ENCODE measurements at regions not wholly inside any gene's neighbourhood (a gene's known extent, or its start where the extent isn't known, plus 50 kb on each side); places are given as distances from the start of the nearest gene placed in this dataset.

GRCh38 chrX:73963682-73964081 lies 111.2 kb upstream of the XIST start (continued):
- TF ChIP-seq ZNF274 (IDR thresholded peaks at IDR 0.05; ENCODE audit: low read depth, low read length) (no peak), POLR2AphosphoS5 (IDR thresholded peaks at IDR 0.05; ENCODE audit: low read depth, low read length) (no peak), SRF (IDR thresholded peaks at IDR 0.05; ENCODE audit: low read depth) (no peak)

- Histone ChIP-seq H3K4me2 (ENCODE audit: low read length) (no peak overlapping the region), H2AFZ (ENCODE audit: low read depth, low read length, poor library complexity, severe bottlenecking) (no peak overlapping the region), H3K9me2 (ENCODE audit: insufficient read depth) (no peaks in the 10 kb centered on the region), H3K4me3 (replicated peaks in 1 of 2; ENCODE audit: low read depth in 1 of 2, low read length in 2 of 2) (no peak overlapping the region), H3K27ac (ENCODE audit: low read depth, low read length) (no peak overlapping the region), H3K9ac (ENCODE audit: low read length) (no peak overlapping the region), H3K4me1 (ENCODE audit: control insufficient read depth in 1 of 2, insufficient read depth in 2 of 2, low read length in 2 of 2) (no peaks in the 10 kb centered on the region), H4K20me1 (ENCODE audit: insufficient read depth) (no peaks in the 10 kb centered on the region), H3K36me3 (ENCODE audit: control insufficient read depth in 1 of 2, insufficient read depth in 2 of 2, low read length in 2 of 2) (0 out of 4 replicates have a peak, but pooled peaks cover 0 to 3% of the 10 kb centered on the region in 2 experiments), H3K27me3 (ENCODE audit: insufficient read depth, low read length) (no peaks in the 10 kb centered on the region), H3K79me2 (ENCODE audit: insufficient read depth, low read length) (peaks cover 91% of the 10 kb centered on the region), H3K9me3 (ENCODE audit: control insufficient read depth in 1 of 2, insufficient read depth in 1 of 2, low read depth in 1 of 2, low read length in 2 of 2) (no peaks in the 10 kb centered on the region)
- no TSS peak for BruUV-seq (replicated peaks)
- DNase-seq (ENCODE audit: low read depth, low spot score) (no peak), ATAC-seq (no peak)
- ChIA-PET POLR2A (no interaction called here), RAD21 (ENCODE audit: low non-redundant PET in 1 of 2, low total read pairs in 2 of 2, uncharacterized antibody in 2 of 2, unreplicated experiment in 2 of 2) (no interaction called here), CTCF (no interaction called here)
- intact Hi-C loops (cut with micrococcal nuclease) = no loop called here
- no peak for TF ChIP-seq POLR2AphosphoS5 (IDR thresholded peaks at IDR 0.05; ENCODE audit: low read depth, low read length)
- no peak for TF ChIP-seq ZFX (IDR thresholded peaks at IDR 0.05)
- TF ChIP-seq ZBTB33 (IDR thresholded peaks at IDR 0.05; ENCODE audit: extremely low read depth, insufficient replicate concordance, low read length) = no peak
- TF ChIP-seq SIN3A (IDR thresholded peaks at IDR 0.05; ENCODE audit: low read depth) = no peak
- no peak for TF ChIP-seq SRF (IDR thresholded peaks at IDR 0.05; ENCODE audit: low read depth)
- TF ChIP-seq TCF7L2 (IDR thresholded peaks at IDR 0.05; ENCODE audit: borderline replicate concordance, extremely low read depth, insufficient read depth, insufficient read length) = no peak
- TF ChIP-seq CBX3 (IDR thresholded peaks at IDR 0.05; ENCODE audit: low read depth) = no peak
- no peak for TF ChIP-seq MAX (IDR thresholded peaks at IDR 0.05)
- TF ChIP-seq FOSL1 (IDR thresholded peaks at IDR 0.05; ENCODE audit: low read depth) = no peak
- no peak for TF ChIP-seq JUND (IDR thresholded peaks at IDR 0.05)
- TF ChIP-seq CTCF (IDR thresholded peaks at IDR 0.05 in 2 of 3, conservative IDR thresholded peaks at IDR 0.05 in 1 of 3; ENCODE audit: borderline replicate concordance in 1 of 3, insufficient read depth in 1 of 3, low read depth in 2 of 3, low read length in 2 of 3) = no peak
- no peak for TF ChIP-seq EZH2 (IDR thresholded peaks at IDR 0.05)
- no peak for TF ChIP-seq YY1 (IDR thresholded peaks at IDR 0.05; ENCODE audit: extremely low read depth, insufficient replicate concordance, low read depth, low read length)
- no peak for TF ChIP-seq CEBPB (IDR thresholded peaks at IDR 0.05; ENCODE audit: low read depth)
- no peak for TF ChIP-seq ZNF274 (IDR thresholded peaks at IDR 0.05; ENCODE audit: low read depth, low read length)
- no peak for TF ChIP-seq ELF1 (IDR thresholded peaks at IDR 0.05; ENCODE audit: borderline replicate concordance, low read depth)
- TF ChIP-seq ATF3 (IDR thresholded peaks at IDR 0.05) = no peak
- no peak for TF ChIP-seq POLR2A (IDR thresholded peaks at IDR 0.05; ENCODE audit: borderline replicate concordance, extremely low read depth, insufficient read depth, insufficient read length)
Measured at GRCh38 chrX:73962948-73963347, 110.4 kb upstream of the XIST start.
